ENCODE measurements at regions not wholly inside any gene's neighbourhood (a gene's known extent, or its start where the extent isn't known, plus 50 kb on each side); places are given as distances from the start of the nearest gene placed in this dataset.

- no peak for TF ChIP-seq POU6F1 (CRISPR knock-in tag; IDR thresholded peaks at IDR 0.05; ENCODE audit: borderline replicate concordance, low read depth)
- TF ChIP-seq ZNF565 (CRISPR knock-in tag; conservative IDR thresholded peaks at IDR 0.05; ENCODE audit: low read depth), result no peak
- TF ChIP-seq OSR1 (CRISPR knock-in tag; IDR thresholded peaks at IDR 0.05), result no peak
- no peak for TF ChIP-seq ZC3H10 (CRISPR knock-in tag; IDR thresholded peaks at IDR 0.05)
- no peak for TF ChIP-seq BACH2 (CRISPR knock-in tag; IDR thresholded peaks at IDR 0.05; ENCODE audit: borderline replicate concordance)
- no peak for TF ChIP-seq TOX (CRISPR knock-in tag; IDR thresholded peaks at IDR 0.05; ENCODE audit: borderline replicate concordance)
- no peak for TF ChIP-seq TCF4 (CRISPR knock-in tag; IDR thresholded peaks at IDR 0.05; ENCODE audit: borderline replicate concordance)
- TF ChIP-seq RARB (CRISPR knock-in tag; IDR thresholded peaks at IDR 0.05), result no peak
- TF ChIP-seq ZFP30 (CRISPR knock-in tag; IDR thresholded peaks at IDR 0.05), result no peak
- TF ChIP-seq ISL1 (CRISPR knock-in tag; IDR thresholded peaks at IDR 0.05), result no peak
- no peak for TF ChIP-seq GLIS3 (CRISPR knock-in tag; IDR thresholded peaks at IDR 0.05)
Measured at GRCh38 chr14:26339381-26339780, 258.5 kb downstream of the NOVA1 start (continued).

- TF ChIP-seq CSRNP3 (CRISPR knock-in tag; IDR thresholded peaks at IDR 0.05), result no peak
- no peak for TF ChIP-seq CSDC2 (CRISPR knock-in tag; IDR thresholded peaks at IDR 0.05)
- no peak for TF ChIP-seq GLIS3 (CRISPR knock-in tag; IDR thresholded peaks at IDR 0.05)
- TF ChIP-seq ZFP30 (CRISPR knock-in tag; IDR thresholded peaks at IDR 0.05), result no peak
- TF ChIP-seq ARNTL (CRISPR knock-in tag; IDR thresholded peaks at IDR 0.05; ENCODE audit: borderline replicate concordance, low read depth), result no peak
- ATAC-seq, result no peak
Measured at GRCh38 chr14:26338231-26338630, 259.6 kb downstream of the NOVA1 start.

GRCh38 chr14:26334288-26334687 lies 263.5 kb downstream of the NOVA1 start:
- TF ChIP-seq PPARA (CRISPR knock-in tag; IDR thresholded peaks at IDR 0.05; ENCODE audit: borderline replicate concordance) (no peak), GLIS3 (CRISPR knock-in tag; IDR thresholded peaks at IDR 0.05) (no peak), ZNF8 (CRISPR knock-in tag; IDR thresholded peaks at IDR 0.05) (no peak), CSRNP3 (CRISPR knock-in tag; IDR thresholded peaks at IDR 0.05) (no peak), ZFP30 (CRISPR knock-in tag; IDR thresholded peaks at IDR 0.05) (no peak), ISL1 (CRISPR knock-in tag; IDR thresholded peaks at IDR 0.05) (no peak), BACH2 (CRISPR knock-in tag; IDR thresholded peaks at IDR 0.05; ENCODE audit: borderline replicate concordance) (no peak), TSHZ2 (CRISPR knock-in tag; IDR thresholded peaks at IDR 0.05) (no peak), ZNF565 (CRISPR knock-in tag; conservative IDR thresholded peaks at IDR 0.05; ENCODE audit: low read depth) (no peak), ESRRG (CRISPR knock-in tag; IDR thresholded peaks at IDR 0.05) (no peak), ZNF70 (CRISPR knock-in tag; IDR thresholded peaks at IDR 0.05) (no peak), POU6F1 (CRISPR knock-in tag; IDR thresholded peaks at IDR 0.05; ENCODE audit: borderline replicate concordance, low read depth) (no peak), ZFP3 (CRISPR knock-in tag; IDR thresholded peaks at IDR 0.05) (no peak), ARNTL (CRISPR knock-in tag; IDR thresholded peaks at IDR 0.05; ENCODE audit: borderline replicate concordance, low read depth) (no peak), TCF4 (CRISPR knock-in tag; IDR thresholded peaks at IDR 0.05; ENCODE audit: borderline replicate concordance) (no peak), ZC3H10 (CRISPR knock-in tag; IDR thresholded peaks at IDR 0.05) (no peak), PATZ1 (CRISPR knock-in tag; IDR thresholded peaks at IDR 0.05; ENCODE audit: borderline replicate concordance) (no peak), OSR1 (CRISPR knock-in tag; IDR thresholded peaks at IDR 0.05) (no peak), RARB (CRISPR knock-in tag; IDR thresholded peaks at IDR 0.05) (no peak), SNAI2 (CRISPR knock-in tag; IDR thresholded peaks at IDR 0.05) (no peak)
- no peak for ATAC-seq
